LNCaP clone FGC (cell line): ENCODE measurements at regions not wholly inside any gene's neighbourhood (a gene's known extent, or its start where the extent isn't known, plus 50 kb on each side); places are given as distances from the start of the nearest gene placed in this dataset.

Source experiments
- DNase-seq: peaks from one replicate; pipeline ENCODE4 v3.0.0-alpha.2; 2011; ENCODE audit warnings: low read depth
- H3K4me3 ChIP-seq: 2 replicates; pipeline ENCODE4 v1.5.1; 2011; ENCODE audit warnings: mild to moderate bottlenecking, low read depth, low read length, control low read depth
- CTCF ChIP-seq: IDR thresholded peaks from 2 replicates; pipeline ENCODE4 v1.5.1; 2012; ENCODE audit warnings: mild to moderate bottlenecking; ENCODE audit not compliant: control insufficient read depth, insufficient read depth; ENCODE audit errors: extremely low read depth

- H3K4me3 ChIP-seq: no peak overlapping the region
- DNase-seq: no peak
- TF ChIP-seq CTCF: no peak
Measured at GRCh38 chr18:8548186-8548585, 61.1 kb upstream of the RAB12 start.

- H3K4me3 ChIP-seq: no peak overlapping the region
- no peak for TF ChIP-seq CTCF
- no peak for DNase-seq
Measured at GRCh38 chr18:8549254-8549757, 59.9 kb upstream of the RAB12 start.

GRCh38 chr18:8552151-8552550 is 57.1 kb upstream of the RAB12 start:
- no peak for TF ChIP-seq CTCF
- no peak for DNase-seq
- H3K4me3 ChIP-seq: no peak overlapping the region

GRCh38 chr18:8554354-8554753 is 54.9 kb upstream of the RAB12 start:
- TF ChIP-seq CTCF: no peak
- no peak for DNase-seq
- no peak overlapping the region for H3K4me3 ChIP-seq

GRCh38 chr18:8556424-8556823 is 52.8 kb upstream of the RAB12 start:
- DNase-seq: no peak
- no peak overlapping the region for H3K4me3 ChIP-seq
- TF ChIP-seq CTCF: no peak
